Uterus (tissue), 2 donors: ENCODE measurements at regions not wholly inside any gene's neighbourhood (a gene's known extent, or its start where the extent isn't known, plus 50 kb on each side); places are given as distances from the start of the nearest gene placed in this dataset.

Source experiments
- CTCF ChIP-seq, 4 experiments: fragments of 200-600 bp in 2 of 4; fragments of 450-650 bp in 2 of 4; sonication (generic) in 2 of 4; IDR thresholded peaks; one replicate each; pipeline ENCODE4 v1.5.1; 2016 to 2019; ENCODE audit warnings: antibody characterized with exemption in 4 of 4, mild to moderate bottlenecking in 2 of 4, moderate library complexity in 1 of 4
- POLR2A ChIP-seq, 2 donors: fragments of 450-650 bp; IDR thresholded peaks; one replicate each; pipeline ENCODE4 v1.6.1; 2016; ENCODE audit warnings: antibody characterized with exemption in 2 of 2, mild to moderate bottlenecking in 1 of 2, moderate library complexity in 1 of 2

- TF ChIP-seq CTCF (IDR thresholded peaks at IDR 0.05) (no peak), POLR2A (IDR thresholded peaks at IDR 0.05) (no peak)
These were observed 85.2 kb upstream of the NKD1 start for GRCh38 chr16:50462793-50463507.
